ENCODE measurements at regions not wholly inside any gene's neighbourhood (a gene's known extent, or its start where the extent isn't known, plus 50 kb on each side); places are given as distances from the start of the nearest gene placed in this dataset.

DNA sequence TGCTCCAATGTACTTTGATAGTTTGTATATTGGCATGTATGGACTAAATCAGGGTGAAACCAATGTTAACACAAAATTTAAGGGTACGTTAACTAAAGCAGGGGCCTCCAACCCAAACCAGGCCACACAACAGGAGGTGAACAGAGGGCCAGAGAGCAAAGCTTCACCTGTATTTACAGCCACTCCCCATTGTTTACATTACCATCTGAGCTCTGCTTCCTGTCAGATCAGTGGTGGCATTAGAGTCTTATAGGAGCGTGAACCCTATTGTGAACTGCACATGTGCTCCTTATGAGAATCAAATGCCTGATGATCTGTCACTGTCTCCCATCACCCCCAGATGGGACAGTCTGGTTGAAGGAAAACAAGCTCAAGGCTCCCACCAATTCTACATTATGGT lies 62.0 kb upstream of the SCIN start:
- TF ChIP-seq, protein P1, sequence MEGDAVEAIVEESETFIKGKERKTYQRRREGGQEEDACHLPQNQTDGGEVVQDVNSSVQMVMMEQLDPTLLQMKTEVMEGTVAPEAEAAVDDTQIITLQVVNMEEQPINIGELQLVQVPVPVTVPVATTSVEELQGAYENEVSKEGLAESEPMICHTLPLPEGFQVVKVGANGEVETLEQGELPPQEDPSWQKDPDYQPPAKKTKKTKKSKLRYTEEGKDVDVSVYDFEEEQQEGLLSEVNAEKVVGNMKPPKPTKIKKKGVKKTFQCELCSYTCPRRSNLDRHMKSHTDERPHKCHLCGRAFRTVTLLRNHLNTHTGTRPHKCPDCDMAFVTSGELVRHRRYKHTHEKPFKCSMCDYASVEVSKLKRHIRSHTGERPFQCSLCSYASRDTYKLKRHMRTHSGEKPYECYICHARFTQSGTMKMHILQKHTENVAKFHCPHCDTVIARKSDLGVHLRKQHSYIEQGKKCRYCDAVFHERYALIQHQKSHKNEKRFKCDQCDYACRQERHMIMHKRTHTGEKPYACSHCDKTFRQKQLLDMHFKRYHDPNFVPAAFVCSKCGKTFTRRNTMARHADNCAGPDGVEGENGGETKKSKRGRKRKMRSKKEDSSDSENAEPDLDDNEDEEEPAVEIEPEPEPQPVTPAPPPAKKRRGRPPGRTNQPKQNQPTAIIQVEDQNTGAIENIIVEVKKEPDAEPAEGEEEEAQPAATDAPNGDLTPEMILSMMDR (IDR thresholded peaks at IDR 0.05) = no peak
- TF ChIP-seq POLR2AphosphoS5 (IDR thresholded peaks at IDR 0.05) (no peak), POLR2A (IDR thresholded peaks at IDR 0.05) (no peak)

Measured in prostate gland (tissue), 2 donors.